ENCODE measurements at regions not wholly inside any gene's neighbourhood (a gene's known extent, or its start where the extent isn't known, plus 50 kb on each side); places are given as distances from the start of the nearest gene placed in this dataset.

GRCh38 chr7:155198196-155198892 is 99.3 kb upstream of the INSIG1 start:
- no peak for DNase-seq (ENCODE audit: low read depth in 1 of 2, low spot score in 1 of 2)
- TF ChIP-seq SPI1 (IDR thresholded peaks at IDR 0.05; ENCODE audit: borderline replicate concordance, low read depth), result no peak
- no peak for TF ChIP-seq REST (IDR thresholded peaks at IDR 0.05; ENCODE audit: insufficient replicate concordance, low read depth)
- TF ChIP-seq POLR2AphosphoS5 (IDR thresholded peaks at IDR 0.05; ENCODE audit: low read depth), result no peak
- no peak for TF ChIP-seq CTCF (IDR thresholded peaks at IDR 0.05; ENCODE audit: insufficient read depth, low read length)
- TF ChIP-seq GABPA (IDR thresholded peaks at IDR 0.05; ENCODE audit: low read depth), result no peak
- H3K27me3 ChIP-seq (ENCODE audit: insufficient read depth, poor library complexity, severe bottlenecking), result no peaks in the 10 kb centered on the region
- no peak overlapping the region for H3K4me3 ChIP-seq (replicated peaks; ENCODE audit: insufficient read depth, low read length)
- H3K27ac ChIP-seq (replicated peaks), result no peak overlapping the region

- Histone ChIP-seq H3K27ac (replicated peaks) (no peak overlapping the region), H3K27me3 (ENCODE audit: insufficient read depth, poor library complexity, severe bottlenecking) (no peaks in the 10 kb centered on the region), H3K4me3 (replicated peaks; ENCODE audit: insufficient read depth, low read length) (no peak overlapping the region)
- TF ChIP-seq CTCF (IDR thresholded peaks at IDR 0.05; ENCODE audit: insufficient read depth, low read length) (no peak), POLR2AphosphoS5 (IDR thresholded peaks at IDR 0.05; ENCODE audit: low read depth) (no peak), REST (IDR thresholded peaks at IDR 0.05; ENCODE audit: insufficient replicate concordance, low read depth) (no peak), GABPA (IDR thresholded peaks at IDR 0.05; ENCODE audit: low read depth) (no peak), SPI1 (IDR thresholded peaks at IDR 0.05; ENCODE audit: borderline replicate concordance, low read depth) (no peak)
- no peak for DNase-seq (ENCODE audit: low read depth in 1 of 2, low spot score in 1 of 2)
These were observed 98.5 kb upstream of the INSIG1 start for GRCh38 chr7:155198901-155199845.

GRCh38 chr7:155201325-155202087 is 96.2 kb upstream of the INSIG1 start:
- H3K27ac ChIP-seq (replicated peaks), result no peak overlapping the region
- no peak for DNase-seq (ENCODE audit: low read depth in 1 of 2, low spot score in 1 of 2)

More at GRCh38 chr7:155201325-155202087, 96.2 kb upstream of the INSIG1 start:
- TF ChIP-seq GABPA (IDR thresholded peaks at IDR 0.05; ENCODE audit: low read depth) (no peak), CTCF (IDR thresholded peaks at IDR 0.05; ENCODE audit: insufficient read depth, low read length) (no peak), POLR2AphosphoS5 (IDR thresholded peaks at IDR 0.05; ENCODE audit: low read depth) (no peak)
- H3K4me3 ChIP-seq (replicated peaks; ENCODE audit: insufficient read depth, low read length), result no peak overlapping the region
- H3K27me3 ChIP-seq (ENCODE audit: insufficient read depth, poor library complexity, severe bottlenecking), result no peaks in the 10 kb centered on the region

Measured in HL-60 (cell line).